Activated B cell treated with CpG ODN at 0.5 μM for 24 hours (primary cell): ENCODE measurements at regions not wholly inside any gene's neighbourhood (a gene's known extent, or its start where the extent isn't known, plus 50 kb on each side); places are given as distances from the start of the nearest gene placed in this dataset.

ENCODE experiments used
- ATAC-seq: fragments of 200-7000 bp; cut with Tn5 transposase; one replicate; pipeline ENCODE4 v1.10.0; 2021; ENCODE audit warnings: low read depth, mild to moderate bottlenecking, moderate library complexity
- CTCF ChIA-PET: fragments of 350-600 bp; sonication (Branson Sonifier 250); formaldehyde crosslinking; loops from one replicate; lab custom pipeline; 2021; ENCODE audit warnings: antibody characterized with exemption; lab: Charles Lee
- POLR2A ChIA-PET: fragments of 350-600 bp; sonication (Branson Sonifier 250); formaldehyde crosslinking; loops from one replicate; lab custom pipeline; 2021; ENCODE audit warnings: antibody characterized with exemption; lab: Charles Lee
- DNase-seq: peaks from one replicate; pipeline ENCODE4 v3.0.0; 2022
- H3K27ac Mint-ChIP-seq: one replicate; pipeline ENCODE4 v1.8.0; 2020; ENCODE audit warnings: mixed read lengths
- H3K27me3 Mint-ChIP-seq: one replicate; pipeline ENCODE4 v1.8.0; 2021; ENCODE audit warnings: mixed read lengths
- H3K36me3 Mint-ChIP-seq: one replicate; pipeline ENCODE4 v1.8.0; 2021; ENCODE audit warnings: low read depth, mixed read lengths
- H3K4me1 Mint-ChIP-seq: one replicate; pipeline ENCODE4 v1.8.0; 2021; ENCODE audit warnings: mixed read lengths
- H3K4me3 Mint-ChIP-seq: one replicate; pipeline ENCODE4 v1.8.0; 2020; ENCODE audit warnings: mild to moderate bottlenecking, mixed read lengths
- H3K9me3 Mint-ChIP-seq: one replicate; pipeline ENCODE4 v1.8.0; 2020; ENCODE audit warnings: mixed read lengths
- intact Hi-C: fragments of 100-400 bp; cut with micrococcal nuclease; formaldehyde crosslinking; loops from one replicate; pipeline ENCODE4 v1.15.1; 2024
- TF ChIP-seq, protein P1 (sequence below): fragments of 200-600 bp; IDR thresholded peaks from one replicate; pipeline ENCODE4 v1.8.0; 2022; ENCODE audit warnings: antibody characterized with exemption, mild to moderate bottlenecking

DNA sequence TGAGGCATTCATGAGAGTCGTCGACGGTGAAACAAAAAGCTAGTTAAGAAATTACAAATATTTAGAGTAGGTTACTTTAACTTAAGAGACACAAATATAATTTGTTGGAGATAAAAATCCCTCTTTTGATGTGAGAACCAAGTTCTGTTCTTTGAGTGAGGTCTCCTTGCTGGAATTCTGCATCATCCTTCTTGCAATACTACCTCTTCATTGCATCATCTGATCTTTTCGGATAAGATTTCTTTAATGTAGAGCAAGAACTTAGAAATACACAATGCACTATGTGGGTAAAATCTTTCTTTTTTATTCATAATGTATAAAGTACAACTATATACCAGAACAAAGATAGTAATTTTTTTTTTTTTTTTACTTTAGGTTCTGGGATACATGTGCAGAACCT, 118.4 kb downstream of the ARL4C start:
- TF ChIP-seq, protein P1, sequence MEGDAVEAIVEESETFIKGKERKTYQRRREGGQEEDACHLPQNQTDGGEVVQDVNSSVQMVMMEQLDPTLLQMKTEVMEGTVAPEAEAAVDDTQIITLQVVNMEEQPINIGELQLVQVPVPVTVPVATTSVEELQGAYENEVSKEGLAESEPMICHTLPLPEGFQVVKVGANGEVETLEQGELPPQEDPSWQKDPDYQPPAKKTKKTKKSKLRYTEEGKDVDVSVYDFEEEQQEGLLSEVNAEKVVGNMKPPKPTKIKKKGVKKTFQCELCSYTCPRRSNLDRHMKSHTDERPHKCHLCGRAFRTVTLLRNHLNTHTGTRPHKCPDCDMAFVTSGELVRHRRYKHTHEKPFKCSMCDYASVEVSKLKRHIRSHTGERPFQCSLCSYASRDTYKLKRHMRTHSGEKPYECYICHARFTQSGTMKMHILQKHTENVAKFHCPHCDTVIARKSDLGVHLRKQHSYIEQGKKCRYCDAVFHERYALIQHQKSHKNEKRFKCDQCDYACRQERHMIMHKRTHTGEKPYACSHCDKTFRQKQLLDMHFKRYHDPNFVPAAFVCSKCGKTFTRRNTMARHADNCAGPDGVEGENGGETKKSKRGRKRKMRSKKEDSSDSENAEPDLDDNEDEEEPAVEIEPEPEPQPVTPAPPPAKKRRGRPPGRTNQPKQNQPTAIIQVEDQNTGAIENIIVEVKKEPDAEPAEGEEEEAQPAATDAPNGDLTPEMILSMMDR = no peak
- ATAC-seq = no peak
- intact Hi-C loops = no loop called here
- Mint-ChIP-seq H3K4me1 (no peaks in the 10 kb centered on the region), H3K9me3 (no peaks in the 10 kb centered on the region), H3K27ac (no peak overlapping the region), H3K27me3 (peaks cover 24% of the 10 kb centered on the region), H3K36me3 (no peaks in the 10 kb centered on the region), H3K4me3 (no peak overlapping the region)
- ChIA-PET POLR2A (interaction anchor here (1.0 kb wide), 1 partner anchor 68 kb away, joined by 3 read pairs; no protein-coding TSS in a partner anchor), CTCF (no interaction called here)
- DNase-seq = no peak

DNA sequence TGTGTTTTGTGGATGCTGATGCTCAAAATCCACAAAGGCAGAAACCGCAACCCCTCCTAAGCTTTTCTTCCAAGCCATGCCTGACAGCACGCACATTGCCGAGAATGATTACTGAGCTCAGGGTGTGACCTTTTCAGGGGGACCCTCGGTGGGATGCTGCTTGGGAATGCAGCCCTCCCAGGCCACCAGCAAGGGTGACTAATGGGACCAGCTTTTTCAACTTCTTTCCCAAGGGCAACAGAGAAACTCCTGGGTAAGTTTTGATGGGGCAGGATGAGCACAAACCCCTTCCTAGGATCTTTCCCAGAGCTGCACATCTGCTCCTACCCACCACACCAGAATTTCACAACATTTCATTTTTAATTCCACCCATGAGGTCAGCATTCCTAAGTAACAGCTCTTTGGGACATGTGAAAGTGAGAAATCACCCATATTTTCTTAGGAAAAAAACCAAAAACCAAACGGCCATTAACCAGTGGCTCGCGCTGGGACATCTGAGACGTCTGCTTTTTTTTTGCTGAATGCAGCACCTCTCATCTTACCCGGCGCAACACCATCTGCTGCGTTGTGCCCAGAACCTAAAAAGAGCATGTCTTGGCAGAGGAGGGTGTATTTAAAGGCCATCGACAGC, 119.0 kb downstream of the ARL4C start:
- Mint-ChIP-seq H3K36me3 (no peaks in the 10 kb centered on the region), H3K4me3 (no peak overlapping the region), H3K4me1 (no peaks in the 10 kb centered on the region), H3K9me3 (no peaks in the 10 kb centered on the region), H3K27ac (no peak overlapping the region), H3K27me3 (peaks cover 29% of the 10 kb centered on the region)
- intact Hi-C loops = no loop called here
- POLR2A ChIA-PET = interaction anchor here (1.0 kb wide), 1 partner anchor 68 kb away, joined by 3 read pairs; no protein-coding TSS in a partner anchor
- TF ChIP-seq, protein P1 = no peak
- CTCF ChIA-PET = no interaction called here
- ATAC-seq (no peak), DNase-seq (no peak)

DNA sequence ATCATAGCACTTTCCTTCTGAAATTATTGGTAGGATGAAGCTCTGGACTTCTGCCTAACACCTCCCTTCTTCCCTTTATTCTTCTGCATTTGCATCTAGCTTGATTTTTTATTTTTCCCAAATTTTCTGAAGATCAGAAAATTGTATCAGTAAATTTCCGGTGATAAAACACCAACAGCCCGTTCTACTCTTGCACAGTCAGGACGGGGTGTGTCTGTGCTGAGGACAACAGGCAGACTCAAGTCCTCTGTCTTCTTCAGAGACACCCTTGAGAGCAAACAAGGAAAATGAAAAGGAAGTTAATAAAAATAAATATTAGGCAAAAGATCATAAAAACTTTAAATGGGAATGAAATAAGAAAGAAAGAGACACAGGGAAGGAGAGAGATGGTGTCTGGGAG, 120.7 kb downstream of the ARL4C start:
- Mint-ChIP-seq H3K27me3 (peaks cover 32% of the 10 kb centered on the region), H3K36me3 (no peaks in the 10 kb centered on the region), H3K4me1 (no peaks in the 10 kb centered on the region), H3K9me3 (no peaks in the 10 kb centered on the region), H3K27ac (no peak overlapping the region), H3K4me3 (no peak overlapping the region)
- CTCF ChIA-PET = no interaction called here
- POLR2A ChIA-PET = interaction anchor here (0.6 kb wide), 1 partner anchor 29 kb away, joined by 3 read pairs; no protein-coding TSS in a partner anchor
- intact Hi-C loops = no loop called here
- ATAC-seq (no peak), DNase-seq (no peak)
- TF ChIP-seq, protein P1 = no peak

GRCh38 chr2:234375176-234375880, 121.6 kb downstream of the ARL4C start:
- DNase-seq (no peak), ATAC-seq (no peak)
- intact Hi-C loops = no loop called here
- ChIA-PET CTCF (no interaction called here), POLR2A (no interaction called here)
- Mint-ChIP-seq H3K4me3 (no peak overlapping the region), H3K9me3 (no peaks in the 10 kb centered on the region), H3K27ac (no peak overlapping the region), H3K27me3 (peaks cover 32% of the 10 kb centered on the region), H3K4me1 (no peaks in the 10 kb centered on the region), H3K36me3 (no peaks in the 10 kb centered on the region)
- TF ChIP-seq, protein P1 = no peak

DNA sequence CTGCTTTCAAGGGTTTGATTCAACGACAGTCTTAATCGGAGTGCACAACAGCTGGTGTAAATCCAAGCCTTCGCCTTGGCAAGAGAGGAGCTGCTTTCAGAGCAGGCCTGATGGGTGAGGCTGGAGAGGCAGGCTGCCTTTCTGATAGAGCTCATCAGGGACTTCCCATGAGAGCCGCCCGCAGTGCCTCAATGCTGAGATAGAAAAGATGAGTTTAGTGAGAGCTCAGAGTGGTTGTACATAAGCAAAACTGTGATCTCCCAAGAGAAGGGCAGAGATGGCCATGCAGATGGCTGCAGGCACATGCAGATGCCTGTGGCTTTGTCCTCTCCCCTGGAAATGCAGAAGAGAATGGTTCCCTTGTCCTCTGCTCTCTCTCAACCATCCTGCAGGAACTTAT, 122.1 kb downstream of the ARL4C start:
- H3K9me3 Mint-ChIP-seq = no peaks in the 10 kb centered on the region
- no peak for ATAC-seq
- intact Hi-C loops = loop anchor here (5.0 kb wide), 1 partner anchor 108 kb away; no protein-coding TSS in a partner anchor
- H3K36me3 Mint-ChIP-seq = no peaks in the 10 kb centered on the region
- ChIA-PET CTCF (no interaction called here), POLR2A (no interaction called here)
- H3K27me3 Mint-ChIP-seq = peaks cover 30% of the 10 kb centered on the region
- H3K4me3 Mint-ChIP-seq = no peak overlapping the region
- TF ChIP-seq, protein P1 = no peak
- DNase-seq = no peak
- no peaks in the 10 kb centered on the region for H3K4me1 Mint-ChIP-seq
- H3K27ac Mint-ChIP-seq = no peak overlapping the region
